Spleen (tissue), 7 donors: ENCODE measurements at regions not wholly inside any gene's neighbourhood (a gene's known extent, or its start where the extent isn't known, plus 50 kb on each side); places are given as distances from the start of the nearest gene placed in this dataset.

Experiments
- POLR2A ChIP-seq, 3 donors: fragments of 450-650 bp; IDR thresholded peaks; one replicate each; pipeline ENCODE4 v1.5.1; 2017; ENCODE audit warnings: antibody characterized with exemption in 3 of 3, mild to moderate bottlenecking in 1 of 3
- POLR2AphosphoS5 ChIP-seq, 3 donors: sonication (generic); formaldehyde crosslinking; IDR thresholded peaks; one replicate each; pipeline ENCODE4 v1.5.1; 2017; ENCODE audit warnings: antibody characterized with exemption in 3 of 3
- TF ChIP-seq, protein P1 (sequence below), 11 experiments: fragments of 200-600 bp in 7 of 11; fragments of 450-650 bp in 4 of 11; sonication (generic) in 4 of 11; IDR thresholded peaks in 8 of 11; conservative IDR thresholded peaks in 3 of 11; 1 replicate in 7 of 11; 2 replicates in 4 of 11; pipeline versions ENCODE4 v1.4.0 to v1.8.0; 2016 to 2021; ENCODE audit warnings: antibody characterized with exemption in 11 of 11, inconsistent platforms in 4 of 11, mild to moderate bottlenecking in 1 of 11
- donor health status: DM: no; HTN: no; CAD: no; lungs with moderate emphysema.
- donor health status: DM: no; HTN: no; CAD: no.
- donor health status: DM: no; HTN: no; CAD: no.

GRCh38 chr1:172763057-172763456 lies 104.2 kb downstream of the FASLG start:
- TF ChIP-seq, protein P1, sequence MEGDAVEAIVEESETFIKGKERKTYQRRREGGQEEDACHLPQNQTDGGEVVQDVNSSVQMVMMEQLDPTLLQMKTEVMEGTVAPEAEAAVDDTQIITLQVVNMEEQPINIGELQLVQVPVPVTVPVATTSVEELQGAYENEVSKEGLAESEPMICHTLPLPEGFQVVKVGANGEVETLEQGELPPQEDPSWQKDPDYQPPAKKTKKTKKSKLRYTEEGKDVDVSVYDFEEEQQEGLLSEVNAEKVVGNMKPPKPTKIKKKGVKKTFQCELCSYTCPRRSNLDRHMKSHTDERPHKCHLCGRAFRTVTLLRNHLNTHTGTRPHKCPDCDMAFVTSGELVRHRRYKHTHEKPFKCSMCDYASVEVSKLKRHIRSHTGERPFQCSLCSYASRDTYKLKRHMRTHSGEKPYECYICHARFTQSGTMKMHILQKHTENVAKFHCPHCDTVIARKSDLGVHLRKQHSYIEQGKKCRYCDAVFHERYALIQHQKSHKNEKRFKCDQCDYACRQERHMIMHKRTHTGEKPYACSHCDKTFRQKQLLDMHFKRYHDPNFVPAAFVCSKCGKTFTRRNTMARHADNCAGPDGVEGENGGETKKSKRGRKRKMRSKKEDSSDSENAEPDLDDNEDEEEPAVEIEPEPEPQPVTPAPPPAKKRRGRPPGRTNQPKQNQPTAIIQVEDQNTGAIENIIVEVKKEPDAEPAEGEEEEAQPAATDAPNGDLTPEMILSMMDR (IDR thresholded peaks at IDR 0.05 in 8 of 11, conservative IDR thresholded peaks at IDR 0.05 in 3 of 11) = no peak
- TF ChIP-seq POLR2A (IDR thresholded peaks at IDR 0.05) (no peak), POLR2AphosphoS5 (IDR thresholded peaks at IDR 0.05) (no peak)
